ENCODE measurements at regions not wholly inside any gene's neighbourhood (a gene's known extent, or its start where the extent isn't known, plus 50 kb on each side); places are given as distances from the start of the nearest gene placed in this dataset.
A peak's percentile ranks its signal among the peaks of the same experiment; 100 is the strongest.

DNA sequence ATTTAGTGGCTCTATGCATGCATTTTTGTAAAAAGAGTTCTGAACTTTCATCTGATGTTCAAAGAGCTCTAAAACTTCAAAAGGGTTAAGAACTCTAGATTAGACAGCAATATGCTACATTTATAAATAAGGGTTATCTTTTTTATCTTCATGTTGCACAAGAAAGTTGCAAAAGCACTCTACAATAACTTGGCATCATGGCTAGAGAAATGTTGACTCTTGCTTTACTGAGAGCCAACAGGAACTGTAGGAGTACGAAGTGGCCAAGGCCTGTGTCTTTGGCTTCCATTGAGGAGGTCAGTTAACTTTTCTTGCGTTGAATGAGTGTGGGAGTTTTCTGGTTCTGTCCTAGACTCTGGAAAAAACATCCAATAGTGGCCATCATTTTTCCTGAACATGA, 516.9 kb downstream of the TFAP2B start:
- Histone ChIP-seq H3K36me3 (ENCODE audit: control insufficient read depth, insufficient read depth, low read length) (no peaks in the 10 kb centered on the region), H3K18ac (ENCODE audit: low read length) (no peak overlapping the region), H3K27me3 (ENCODE audit: insufficient read depth, low read length, poor library complexity) (no peaks in the 10 kb centered on the region), H3K4ac (ENCODE audit: low read depth, low read length) (no peak overlapping the region), H3K27ac (ENCODE audit: low read depth, low read length) (no peak overlapping the region), H2BK5ac (ENCODE audit: low read length) (no peak overlapping the region), H3K4me2 (ENCODE audit: low read length) (no peak overlapping the region), H3K4me1 (ENCODE audit: control insufficient read depth, low read depth, low read length) (peaks cover 8% of the 10 kb centered on the region), H3K79me1 (ENCODE audit: low read length) (no peaks in the 10 kb centered on the region), H3K79me2 (ENCODE audit: control insufficient read depth, insufficient read depth, low read length) (no peaks in the 10 kb centered on the region), H2BK15ac (replicated peaks; ENCODE audit: low read depth) (no peak overlapping the region), H3K9ac (ENCODE audit: low read length) (no peak overlapping the region), H4K5ac (ENCODE audit: low read length) (no peak overlapping the region), H3K56ac (ENCODE audit: low read length) (no peak overlapping the region), H3K23ac (ENCODE audit: low read length) (no peak overlapping the region), H2AK5ac (ENCODE audit: low read length) (no peak overlapping the region), H3K4me3 (ENCODE audit: low read length) (no peak overlapping the region), H4K8ac (ENCODE audit: low read depth, low read length) (no peak overlapping the region), H2BK120ac (ENCODE audit: low read depth, low read length) (no peak overlapping the region)
- no peak for DNase-seq
- WGBS (ENCODE audit: extremely low coverage, insufficient coverage, low lambda C conversion rate), result no CpG with 5 or more reads among the region's 2 CpGs

DNA sequence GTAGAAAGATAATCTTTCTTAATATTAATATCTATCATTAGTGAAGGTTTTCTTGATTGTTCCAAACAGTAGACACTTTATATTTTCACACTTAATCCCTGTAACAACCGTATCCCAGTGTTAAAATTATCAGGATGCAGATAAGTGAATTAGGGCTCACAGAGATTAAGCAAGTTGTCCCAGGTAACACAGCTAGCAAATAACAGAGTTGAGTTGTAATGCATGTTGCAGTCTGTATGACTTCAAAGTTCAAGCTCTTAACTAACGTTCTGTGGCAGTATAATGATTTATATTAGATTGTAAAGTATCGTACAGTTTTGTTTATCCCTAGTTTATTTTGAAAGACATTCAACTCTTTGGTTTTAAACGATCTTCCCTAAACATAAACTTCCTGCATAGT, 517.5 kb downstream of the TFAP2B start:
- H3K27ac ChIP-seq (ENCODE audit: low read depth, low read length), result no peak overlapping the region

DNA sequence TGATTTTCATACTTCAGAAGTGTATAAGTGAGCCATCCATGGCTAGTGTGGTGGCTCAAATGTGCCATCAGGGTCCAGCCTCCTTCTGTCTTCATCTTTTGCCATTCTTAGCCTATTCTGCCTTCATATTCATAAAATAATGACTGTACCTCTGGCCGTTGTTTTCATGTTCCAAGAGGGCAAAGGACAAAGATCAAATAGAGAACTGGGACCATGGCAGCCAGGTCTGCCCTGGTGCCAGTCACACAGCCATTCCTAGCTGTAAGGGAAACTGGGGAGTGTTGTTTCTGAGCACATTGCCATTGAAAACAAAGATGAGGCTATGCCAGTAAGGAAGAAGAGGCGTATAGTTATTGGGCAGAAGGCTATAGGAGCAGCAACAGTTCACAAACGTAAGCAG, 518.6 kb downstream of the TFAP2B start:
- Histone ChIP-seq H3K4me2 (ENCODE audit: low read length) (no peak overlapping the region), H4K8ac (ENCODE audit: low read depth, low read length) (no peak overlapping the region), H3K27me3 (ENCODE audit: insufficient read depth, low read length, poor library complexity) (no peaks in the 10 kb centered on the region), H3K23ac (ENCODE audit: low read length) (no peak overlapping the region), H3K18ac (ENCODE audit: low read length) (no peak overlapping the region), H3K4ac (ENCODE audit: low read depth, low read length) (no peak overlapping the region), H3K36me3 (ENCODE audit: control insufficient read depth, insufficient read depth, low read length) (no peaks in the 10 kb centered on the region), H3K9ac (ENCODE audit: low read length) (no peak overlapping the region), H3K56ac (ENCODE audit: low read length) (no peak overlapping the region), H4K5ac (ENCODE audit: low read length) (no peak overlapping the region), H2BK15ac (replicated peaks; ENCODE audit: low read depth) (no peak overlapping the region), H3K4me1 (ENCODE audit: control insufficient read depth, low read depth, low read length) (peaks cover 8% of the 10 kb centered on the region), H3K27ac (ENCODE audit: low read depth, low read length) (no peak overlapping the region), H2BK5ac (ENCODE audit: low read length) (no peak overlapping the region), H2AK5ac (ENCODE audit: low read length) (no peak overlapping the region), H3K79me2 (ENCODE audit: control insufficient read depth, insufficient read depth, low read length) (no peaks in the 10 kb centered on the region), H2BK120ac (ENCODE audit: low read depth, low read length) (no peak overlapping the region), H3K79me1 (ENCODE audit: low read length) (no peaks in the 10 kb centered on the region), H3K4me3 (ENCODE audit: low read length) (no peak overlapping the region)
- no CpG with 5 or more reads among the region's 3 CpGs for WGBS (ENCODE audit: extremely low coverage, insufficient coverage, low lambda C conversion rate)
- no peak for DNase-seq

More for the DNA sequence above, 517.5 kb downstream of the TFAP2B start:
- H3K4ac ChIP-seq (ENCODE audit: low read depth, low read length), result no peak overlapping the region
- no peak overlapping the region for H4K5ac ChIP-seq (ENCODE audit: low read length)
- no peak overlapping the region for H3K56ac ChIP-seq (ENCODE audit: low read length)
- no peak overlapping the region for H3K4me2 ChIP-seq (ENCODE audit: low read length)
- H2AK5ac ChIP-seq (ENCODE audit: low read length), result no peak overlapping the region
- H3K18ac ChIP-seq (ENCODE audit: low read length), result no peak overlapping the region
- no peak overlapping the region for H4K8ac ChIP-seq (ENCODE audit: low read depth, low read length)
- H2BK120ac ChIP-seq (ENCODE audit: low read depth, low read length), result no peak overlapping the region
- no peak overlapping the region for H3K4me3 ChIP-seq (ENCODE audit: low read length)
- no peaks in the 10 kb centered on the region for H3K36me3 ChIP-seq (ENCODE audit: control insufficient read depth, insufficient read depth, low read length)
- H3K79me2 ChIP-seq (ENCODE audit: control insufficient read depth, insufficient read depth, low read length), result no peaks in the 10 kb centered on the region
- no peak overlapping the region for H3K9ac ChIP-seq (ENCODE audit: low read length)
- H3K4me1 ChIP-seq (ENCODE audit: control insufficient read depth, low read depth, low read length), result peaks cover 8% of the 10 kb centered on the region
- no peaks in the 10 kb centered on the region for H3K27me3 ChIP-seq (ENCODE audit: insufficient read depth, low read length, poor library complexity)
- no CpG with 5 or more reads among the region's 4 CpGs for WGBS (ENCODE audit: extremely low coverage, insufficient coverage, low lambda C conversion rate)
- H2BK15ac ChIP-seq (replicated peaks; ENCODE audit: low read depth), result no peak overlapping the region
- H3K23ac ChIP-seq (ENCODE audit: low read length), result no peak overlapping the region
- no peak for DNase-seq
- H3K79me1 ChIP-seq (ENCODE audit: low read length), result no peaks in the 10 kb centered on the region
- H2BK5ac ChIP-seq (ENCODE audit: low read length), result no peak overlapping the region

DNA sequence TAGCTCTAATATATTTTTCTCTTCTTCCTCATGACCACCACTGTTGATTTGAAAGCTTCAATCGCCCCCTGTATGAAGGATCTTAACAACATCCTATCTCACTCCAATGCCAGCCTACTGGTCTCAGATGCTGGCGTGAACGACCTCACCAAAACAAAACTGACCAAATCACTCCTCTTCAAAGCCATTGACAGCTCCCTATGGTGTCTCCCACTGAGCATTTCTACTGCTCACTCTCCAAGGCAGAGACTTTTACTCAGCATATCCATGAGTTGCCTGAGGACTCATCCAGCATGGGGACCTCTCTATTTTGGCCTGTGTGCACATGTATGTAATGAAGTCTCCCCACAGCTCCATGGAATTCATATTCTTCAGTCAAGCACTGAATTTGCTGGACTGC, 520.4 kb downstream of the TFAP2B start:
- Histone ChIP-seq H3K56ac (ENCODE audit: low read length) (no peak overlapping the region), H4K5ac (ENCODE audit: low read length) (no peak overlapping the region), H3K9ac (ENCODE audit: low read length) (no peak overlapping the region), H3K27me3 (ENCODE audit: insufficient read depth, low read length, poor library complexity) (no peaks in the 10 kb centered on the region), H3K4me1 (ENCODE audit: control insufficient read depth, low read depth, low read length) (peaks cover 8% of the 10 kb centered on the region), H4K8ac (ENCODE audit: low read depth, low read length) (no peak overlapping the region), H3K23ac (ENCODE audit: low read length) (no peak overlapping the region), H2AK5ac (ENCODE audit: low read length) (no peak overlapping the region), H3K4me2 (ENCODE audit: low read length) (no peak overlapping the region), H3K36me3 (ENCODE audit: control insufficient read depth, insufficient read depth, low read length) (no peaks in the 10 kb centered on the region), H3K4ac (ENCODE audit: low read depth, low read length) (no peak overlapping the region), H3K18ac (ENCODE audit: low read length) (no peak overlapping the region), H3K79me2 (ENCODE audit: control insufficient read depth, insufficient read depth, low read length) (no peaks in the 10 kb centered on the region), H3K4me3 (ENCODE audit: low read length) (no peak overlapping the region), H2BK120ac (ENCODE audit: low read depth, low read length) (no peak overlapping the region), H3K27ac (ENCODE audit: low read depth, low read length) (no peak overlapping the region), H2BK5ac (ENCODE audit: low read length) (no peak overlapping the region), H2BK15ac (replicated peaks; ENCODE audit: low read depth) (no peak overlapping the region), H3K79me1 (ENCODE audit: low read length) (no peaks in the 10 kb centered on the region)
- WGBS (ENCODE audit: extremely low coverage, insufficient coverage, low lambda C conversion rate), result no CpG with 5 or more reads among the region's 3 CpGs
- peak; percentile 63 for DNase-seq

DNA sequence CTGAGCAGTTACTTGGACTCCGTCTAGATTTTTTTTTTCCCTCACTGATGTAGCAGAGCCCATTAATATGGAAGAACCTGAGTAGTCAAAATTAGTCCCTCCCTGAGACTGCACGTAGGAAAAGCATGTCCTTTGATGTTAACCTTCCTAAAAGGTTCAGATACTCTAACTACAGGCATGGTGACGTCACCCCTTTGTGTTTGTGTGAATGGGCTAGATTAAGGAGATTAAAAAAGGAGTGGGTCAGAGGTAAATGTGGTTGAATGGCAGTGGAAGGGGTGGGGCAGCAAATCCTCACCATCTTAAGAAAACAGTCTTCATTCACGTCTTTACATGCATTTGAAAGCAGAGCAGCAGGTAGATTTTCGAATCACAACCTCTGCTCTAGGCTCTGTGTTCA, 521.1 kb downstream of the TFAP2B start:
- no peak overlapping the region for H3K4me3 ChIP-seq (ENCODE audit: low read length)
- H3K79me1 ChIP-seq (ENCODE audit: low read length), result no peaks in the 10 kb centered on the region
- WGBS (ENCODE audit: extremely low coverage, insufficient coverage, low lambda C conversion rate), result no CpG with 5 or more reads among the region's 5 CpGs
- no peak overlapping the region for H3K4ac ChIP-seq (ENCODE audit: low read depth, low read length)
- H3K56ac ChIP-seq (ENCODE audit: low read length), result no peak overlapping the region
- H3K36me3 ChIP-seq (ENCODE audit: control insufficient read depth, insufficient read depth, low read length), result no peaks in the 10 kb centered on the region
- H3K9ac ChIP-seq (ENCODE audit: low read length), result no peak overlapping the region
- H2BK120ac ChIP-seq (ENCODE audit: low read depth, low read length), result no peak overlapping the region
- H3K18ac ChIP-seq (ENCODE audit: low read length), result no peak overlapping the region
- DNase-seq, result peak; percentile 88
- no peak overlapping the region for H2AK5ac ChIP-seq (ENCODE audit: low read length)
- H3K27ac ChIP-seq (ENCODE audit: low read depth, low read length), result no peak overlapping the region
- no peak overlapping the region for H2BK5ac ChIP-seq (ENCODE audit: low read length)
- H3K79me2 ChIP-seq (ENCODE audit: control insufficient read depth, insufficient read depth, low read length), result no peaks in the 10 kb centered on the region
- H3K4me2 ChIP-seq (ENCODE audit: low read length), result no peak overlapping the region
- H3K27me3 ChIP-seq (ENCODE audit: insufficient read depth, low read length, poor library complexity), result no peaks in the 10 kb centered on the region
- peaks cover 8% of the 10 kb centered on the region for H3K4me1 ChIP-seq (ENCODE audit: control insufficient read depth, low read depth, low read length)
- H4K8ac ChIP-seq (ENCODE audit: low read depth, low read length), result no peak overlapping the region
- H3K23ac ChIP-seq (ENCODE audit: low read length), result no peak overlapping the region
- H4K5ac ChIP-seq (ENCODE audit: low read length), result no peak overlapping the region
- H2BK15ac ChIP-seq (replicated peaks; ENCODE audit: low read depth), result no peak overlapping the region

DNA sequence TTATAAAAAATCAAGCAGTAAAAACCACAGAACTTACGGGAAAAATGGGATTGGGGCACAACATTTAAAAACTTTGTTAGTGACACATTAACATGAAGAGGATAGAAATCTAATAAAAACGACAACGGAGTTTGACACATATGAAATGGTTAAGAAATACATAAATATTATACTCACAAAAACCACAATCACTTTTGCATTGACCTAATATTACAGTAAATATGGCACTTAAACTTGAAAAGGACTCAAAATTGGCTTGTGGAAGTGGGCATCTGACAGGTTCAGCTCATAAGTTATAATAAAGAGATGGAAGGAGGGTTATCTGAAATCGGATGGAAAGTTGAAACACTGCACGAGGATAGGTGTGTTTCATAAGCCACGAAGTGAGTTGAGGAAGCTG, 523.7 kb downstream of the TFAP2B start:
- no peak overlapping the region for H3K18ac ChIP-seq (ENCODE audit: low read length)
- no peak overlapping the region for H3K27ac ChIP-seq (ENCODE audit: low read depth, low read length)
- no peaks in the 10 kb centered on the region for H3K79me2 ChIP-seq (ENCODE audit: control insufficient read depth, insufficient read depth, low read length)
- no peaks in the 10 kb centered on the region for H3K79me1 ChIP-seq (ENCODE audit: low read length)
- no peak overlapping the region for H3K9ac ChIP-seq (ENCODE audit: low read length)
- H3K4ac ChIP-seq (ENCODE audit: low read depth, low read length), result no peak overlapping the region
- no peak overlapping the region for H2BK5ac ChIP-seq (ENCODE audit: low read length)
- no peak overlapping the region for H2BK120ac ChIP-seq (ENCODE audit: low read depth, low read length)
- no peak overlapping the region for H4K5ac ChIP-seq (ENCODE audit: low read length)
- no CpG with 5 or more reads among the region's 6 CpGs for WGBS (ENCODE audit: extremely low coverage, insufficient coverage, low lambda C conversion rate)
- H3K4me1 ChIP-seq (ENCODE audit: control insufficient read depth, low read depth, low read length), result peaks cover 8% of the 10 kb centered on the region
- no peak overlapping the region for H3K4me3 ChIP-seq (ENCODE audit: low read length)
- H4K8ac ChIP-seq (ENCODE audit: low read depth, low read length), result no peak overlapping the region
- no peak overlapping the region for H2BK15ac ChIP-seq (replicated peaks; ENCODE audit: low read depth)
- no peak overlapping the region for H2AK5ac ChIP-seq (ENCODE audit: low read length)
- H3K4me2 ChIP-seq (ENCODE audit: low read length), result no peak overlapping the region
- no peak overlapping the region for H3K56ac ChIP-seq (ENCODE audit: low read length)
- H3K27me3 ChIP-seq (ENCODE audit: insufficient read depth, low read length, poor library complexity), result no peaks in the 10 kb centered on the region
- no peak overlapping the region for H3K23ac ChIP-seq (ENCODE audit: low read length)
- H3K36me3 ChIP-seq (ENCODE audit: control insufficient read depth, insufficient read depth, low read length), result no peaks in the 10 kb centered on the region
- DNase-seq, result no peak

Measured in mesendoderm (in vitro differentiated cells).